ENCODE measurements at regions not wholly inside any gene's neighbourhood (a gene's known extent, or its start where the extent isn't known, plus 50 kb on each side); places are given as distances from the start of the nearest gene placed in this dataset.

DNA sequence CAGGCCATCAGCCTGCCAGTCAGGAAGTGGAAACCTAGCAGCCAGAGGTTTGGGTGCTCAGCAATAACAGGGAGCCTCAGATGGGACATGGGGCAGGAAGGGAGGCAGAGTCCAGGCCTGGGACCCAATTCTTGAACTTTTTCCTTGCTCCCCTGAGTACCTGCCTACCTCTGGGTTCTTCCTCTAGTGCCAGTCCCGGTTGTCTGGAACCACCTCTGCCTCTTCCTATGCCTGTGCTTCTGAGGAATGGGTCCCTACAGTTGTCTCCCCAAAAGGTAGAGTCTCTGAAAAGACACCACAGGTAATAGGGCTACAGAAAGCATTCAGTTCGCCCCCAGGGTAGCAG lies 212.4 kb upstream of the MAMLD1 start:
- no peak for DNase-seq (ENCODE audit: low read depth)
- H3K27me3 ChIP-seq (ENCODE audit: control insufficient read depth, insufficient read depth, low read length): no peaks in the 10 kb centered on the region
- no peak for TF ChIP-seq CTCF (IDR thresholded peaks at IDR 0.05; ENCODE audit: insufficient read depth, low read length, poor library complexity, severe bottlenecking)
- no peak overlapping the region for H3K4me3 ChIP-seq (ENCODE audit: low read depth, low read length)
- H3K36me3 ChIP-seq (ENCODE audit: control insufficient read depth, insufficient read depth, low read length): no peaks in the 10 kb centered on the region

DNA sequence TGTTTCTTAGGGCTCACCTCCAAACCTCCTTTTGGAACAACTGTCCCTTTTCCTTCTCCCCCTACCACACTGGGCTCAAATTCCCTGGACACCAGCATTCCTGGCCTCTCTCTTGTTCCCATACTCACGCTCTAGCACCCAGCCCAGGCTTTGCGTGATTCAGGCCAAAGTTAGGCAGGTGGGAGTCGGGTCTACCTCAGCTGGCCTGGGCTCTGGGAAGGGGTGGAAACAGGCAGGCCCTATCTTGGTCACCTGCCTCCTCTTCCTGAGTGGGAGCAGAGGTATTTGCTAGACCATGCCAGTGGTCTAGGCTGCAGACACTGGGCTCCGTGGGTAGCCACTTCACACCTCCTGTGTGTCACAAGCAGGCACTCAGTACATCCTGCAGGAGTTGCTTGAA lies 211.1 kb upstream of the MAMLD1 start:
- H3K4me3 ChIP-seq (ENCODE audit: low read depth, low read length): no peak overlapping the region
- no peak for DNase-seq (ENCODE audit: low read depth)
- H3K27me3 ChIP-seq (ENCODE audit: control insufficient read depth, insufficient read depth, low read length): no peaks in the 10 kb centered on the region
- H3K36me3 ChIP-seq (ENCODE audit: control insufficient read depth, insufficient read depth, low read length): no peaks in the 10 kb centered on the region
- no peak for TF ChIP-seq CTCF (IDR thresholded peaks at IDR 0.05; ENCODE audit: insufficient read depth, low read length, poor library complexity, severe bottlenecking)

DNA sequence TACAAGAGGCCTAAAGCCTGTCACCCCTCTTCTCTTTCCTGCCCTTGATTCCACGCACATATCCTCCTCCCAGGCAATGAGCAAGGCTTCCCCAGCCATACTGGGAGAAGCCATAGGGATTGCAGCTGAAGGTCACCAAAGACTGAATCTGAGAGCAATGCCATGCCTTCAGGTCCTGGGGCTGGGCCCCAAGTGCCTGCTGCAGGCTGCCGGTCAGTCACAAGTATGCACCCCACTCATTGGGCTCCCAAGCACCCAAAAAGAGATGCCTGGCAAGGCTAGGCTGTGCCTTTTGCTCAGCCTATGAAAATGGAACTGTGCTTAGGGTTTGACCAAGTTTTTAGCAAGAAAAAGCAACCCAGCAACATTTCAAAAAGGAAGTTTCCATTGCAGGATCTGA lies 210.6 kb upstream of the MAMLD1 start:
- Histone ChIP-seq H3K27me3 (ENCODE audit: control insufficient read depth, insufficient read depth, low read length) (no peaks in the 10 kb centered on the region), H3K4me3 (ENCODE audit: low read depth, low read length) (no peak overlapping the region), H3K36me3 (ENCODE audit: control insufficient read depth, insufficient read depth, low read length) (no peaks in the 10 kb centered on the region)
- no peak for TF ChIP-seq CTCF (IDR thresholded peaks at IDR 0.05; ENCODE audit: insufficient read depth, low read length, poor library complexity, severe bottlenecking)
- DNase-seq (ENCODE audit: low read depth): no peak

GRCh38 chrX:150155436-150156035 lies 207.6 kb upstream of the MAMLD1 start:
- no peak for TF ChIP-seq CTCF (IDR thresholded peaks at IDR 0.05; ENCODE audit: insufficient read depth, low read length, poor library complexity, severe bottlenecking)

GRCh38 chrX:150156615-150157014 lies 206.5 kb upstream of the MAMLD1 start:
- no peak for TF ChIP-seq CTCF (IDR thresholded peaks at IDR 0.05; ENCODE audit: insufficient read depth, low read length, poor library complexity, severe bottlenecking)
- Histone ChIP-seq H3K27me3 (ENCODE audit: control insufficient read depth, insufficient read depth, low read length) (no peaks in the 10 kb centered on the region), H3K36me3 (ENCODE audit: control insufficient read depth, insufficient read depth, low read length) (no peaks in the 10 kb centered on the region), H3K4me3 (ENCODE audit: low read depth, low read length) (no peak overlapping the region)
- DNase-seq (ENCODE audit: low read depth): no peak

More at GRCh38 chrX:150155436-150156035, 207.6 kb upstream of the MAMLD1 start:
- no peaks in the 10 kb centered on the region for H3K27me3 ChIP-seq (ENCODE audit: control insufficient read depth, insufficient read depth, low read length)
- peak; percentile 10 for DNase-seq (ENCODE audit: low read depth)
- no peak overlapping the region for H3K4me3 ChIP-seq (ENCODE audit: low read depth, low read length)
- no peaks in the 10 kb centered on the region for H3K36me3 ChIP-seq (ENCODE audit: control insufficient read depth, insufficient read depth, low read length)

DNA sequence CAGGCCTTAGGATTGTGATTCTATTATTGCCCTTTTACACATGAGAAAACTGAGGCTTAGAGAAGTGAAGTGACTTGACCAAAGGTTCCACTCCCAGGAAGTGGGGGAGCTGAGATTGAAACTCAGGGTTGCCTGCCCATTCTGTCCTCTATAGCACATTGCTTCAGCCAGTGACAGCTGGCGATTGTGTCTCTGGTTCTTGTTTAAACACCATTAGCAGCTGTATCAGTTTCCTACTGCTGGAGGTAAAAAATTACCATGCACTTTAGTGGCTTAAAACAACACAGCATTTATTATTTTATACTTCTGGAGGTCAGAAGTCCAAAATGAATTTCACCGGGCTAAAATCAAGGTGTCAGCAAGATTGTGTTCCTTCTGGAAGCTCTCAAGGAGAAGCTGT lies 205.8 kb upstream of the MAMLD1 start:
- no peak for TF ChIP-seq CTCF (IDR thresholded peaks at IDR 0.05; ENCODE audit: insufficient read depth, low read length, poor library complexity, severe bottlenecking)
- Histone ChIP-seq H3K4me3 (ENCODE audit: low read depth, low read length) (no peak overlapping the region), H3K36me3 (ENCODE audit: control insufficient read depth, insufficient read depth, low read length) (no peaks in the 10 kb centered on the region), H3K27me3 (ENCODE audit: control insufficient read depth, insufficient read depth, low read length) (no peaks in the 10 kb centered on the region)
- DNase-seq (ENCODE audit: low read depth): no peak
